ENCODE measurements at regions not wholly inside any gene's neighbourhood (a gene's known extent, or its start where the extent isn't known, plus 50 kb on each side); places are given as distances from the start of the nearest gene placed in this dataset.

GRCh38 chr15:77546870-77547269 lies 85.8 kb downstream of the LINGO1 start:
- TF ChIP-seq CTCF (IDR thresholded peaks at IDR 0.05; ENCODE audit: insufficient read depth, low read depth, low read length): no peak
- no peak for DNase-seq (ENCODE audit: low read depth)

GRCh38 chr15:77546050-77546501 lies 86.6 kb downstream of the LINGO1 start:
- peak; percentile 79 for DNase-seq (ENCODE audit: low read depth)
- H3K4me3 ChIP-seq (ENCODE audit: low read depth, low read length): no peak overlapping the region
- TF ChIP-seq CTCF (IDR thresholded peaks at IDR 0.05; ENCODE audit: insufficient read depth, low read depth, low read length): no peak

More at GRCh38 chr15:77546870-77547269, 85.8 kb downstream of the LINGO1 start:
- no peak overlapping the region for H3K4me3 ChIP-seq (ENCODE audit: low read depth, low read length)

- DNase-seq (ENCODE audit: low read depth): no peak
- TF ChIP-seq CTCF (IDR thresholded peaks at IDR 0.05; ENCODE audit: insufficient read depth, low read depth, low read length): no peak
- H3K4me3 ChIP-seq (ENCODE audit: low read depth, low read length): no peak overlapping the region
These were observed 87.7 kb downstream of the LINGO1 start for GRCh38 chr15:77545058-77545457.

GRCh38 chr15:77544162-77544561 lies 88.5 kb downstream of the LINGO1 start:
- no peak overlapping the region for H3K4me3 ChIP-seq (ENCODE audit: low read depth, low read length)
- no peak for DNase-seq (ENCODE audit: low read depth)
- no peak for TF ChIP-seq CTCF (IDR thresholded peaks at IDR 0.05; ENCODE audit: insufficient read depth, low read depth, low read length)

GRCh38 chr15:77543159-77543882 lies 89.4 kb downstream of the LINGO1 start:
- TF ChIP-seq CTCF (IDR thresholded peaks at IDR 0.05; ENCODE audit: insufficient read depth, low read depth, low read length): peak; percentile 99
- peak; percentile 84 for DNase-seq (ENCODE audit: low read depth)
- peak overlapping the region; percentile 43 for H3K4me3 ChIP-seq (ENCODE audit: low read depth, low read length)

- H3K4me3 ChIP-seq (ENCODE audit: low read depth, low read length): no peak overlapping the region
- no peak for DNase-seq (ENCODE audit: low read depth)
- no peak for TF ChIP-seq CTCF (IDR thresholded peaks at IDR 0.05; ENCODE audit: insufficient read depth, low read depth, low read length)
These were observed 90.2 kb downstream of the LINGO1 start for GRCh38 chr15:77542491-77543001.
